DOHH2 (cell line): ENCODE measurements at regions not wholly inside any gene's neighbourhood (a gene's known extent, or its start where the extent isn't known, plus 50 kb on each side); places are given as distances from the start of the nearest gene placed in this dataset.

Source experiments
- EZH2phosphoT487 ChIP-seq: fragments of 200-600 bp; sonication (generic); IDR thresholded peaks from 2 replicates; pipeline ENCODE4 v1.6.1; 2017; ENCODE audit warnings: borderline replicate concordance, mild to moderate bottlenecking, antibody characterized with exemption, low read length, moderate library complexity, mixed read lengths
- TF ChIP-seq, protein P1 (sequence below): fragments of 200-600 bp; sonication (generic); IDR thresholded peaks from one replicate; pipeline ENCODE4 v1.5.1; 2014; ENCODE audit warnings: antibody characterized with exemption, mild to moderate bottlenecking, low read depth, low read length; ENCODE audit not compliant: poor library complexity, severe bottlenecking

DNA sequence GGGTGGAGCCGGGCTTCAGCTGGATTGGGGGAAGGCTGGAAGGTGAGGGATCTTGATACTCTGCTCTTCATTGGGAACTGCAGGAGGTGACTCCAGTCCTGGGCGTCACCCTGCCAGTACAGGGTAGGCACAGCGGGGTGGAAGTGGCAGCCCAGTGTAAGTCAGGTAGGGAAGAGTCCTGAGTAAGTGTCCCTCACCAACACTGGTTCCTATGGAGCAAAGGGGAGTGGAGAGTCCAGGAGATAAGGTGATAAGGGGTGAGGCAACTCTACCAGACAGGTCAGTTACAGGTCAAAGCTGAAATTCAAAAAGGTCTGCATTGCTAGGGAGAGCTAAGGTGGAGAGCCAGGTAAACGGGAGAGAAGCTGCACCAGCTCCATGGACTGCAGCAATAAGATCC, 145.6 kb upstream of the NFE2L3 start:
- TF ChIP-seq, protein P1, sequence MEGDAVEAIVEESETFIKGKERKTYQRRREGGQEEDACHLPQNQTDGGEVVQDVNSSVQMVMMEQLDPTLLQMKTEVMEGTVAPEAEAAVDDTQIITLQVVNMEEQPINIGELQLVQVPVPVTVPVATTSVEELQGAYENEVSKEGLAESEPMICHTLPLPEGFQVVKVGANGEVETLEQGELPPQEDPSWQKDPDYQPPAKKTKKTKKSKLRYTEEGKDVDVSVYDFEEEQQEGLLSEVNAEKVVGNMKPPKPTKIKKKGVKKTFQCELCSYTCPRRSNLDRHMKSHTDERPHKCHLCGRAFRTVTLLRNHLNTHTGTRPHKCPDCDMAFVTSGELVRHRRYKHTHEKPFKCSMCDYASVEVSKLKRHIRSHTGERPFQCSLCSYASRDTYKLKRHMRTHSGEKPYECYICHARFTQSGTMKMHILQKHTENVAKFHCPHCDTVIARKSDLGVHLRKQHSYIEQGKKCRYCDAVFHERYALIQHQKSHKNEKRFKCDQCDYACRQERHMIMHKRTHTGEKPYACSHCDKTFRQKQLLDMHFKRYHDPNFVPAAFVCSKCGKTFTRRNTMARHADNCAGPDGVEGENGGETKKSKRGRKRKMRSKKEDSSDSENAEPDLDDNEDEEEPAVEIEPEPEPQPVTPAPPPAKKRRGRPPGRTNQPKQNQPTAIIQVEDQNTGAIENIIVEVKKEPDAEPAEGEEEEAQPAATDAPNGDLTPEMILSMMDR, result no peak
- no peak for TF ChIP-seq EZH2phosphoT487
